Left ventricle myocardium inferior (tissue), 1 donor: ENCODE measurements at regions not wholly inside any gene's neighbourhood (a gene's known extent, or its start where the extent isn't known, plus 50 kb on each side); places are given as distances from the start of the nearest gene placed in this dataset.

ENCODE experiments used
- DNase-seq: peaks from one replicate; pipeline ENCODE4 v3.0.0-alpha.2; 2020
- H3K27ac ChIP-seq: fragments of 200-600 bp; replicated peaks from 2 replicates; pipeline ENCODE4 v1.8.0; 2021
- H3K27me3 ChIP-seq: fragments of 200-600 bp; 2 replicates; pipeline ENCODE4 v1.8.0; 2021; ENCODE audit warnings: low read depth
- H3K36me3 ChIP-seq: fragments of 200-600 bp; 2 replicates; pipeline ENCODE4 v1.8.0; 2021
- H3K4me1 ChIP-seq: fragments of 200-600 bp; 2 replicates; pipeline ENCODE4 v1.8.0; 2021
- H3K4me3 ChIP-seq: fragments of 200-600 bp; 2 replicates; pipeline ENCODE4 v1.8.0; 2021; ENCODE audit warnings: mild to moderate bottlenecking, moderate library complexity
- H3K9me3 ChIP-seq: fragments of 200-600 bp; replicated peaks from 2 replicates; pipeline ENCODE4 v1.8.0; 2021
- CTCF ChIP-seq: fragments of 200-600 bp; IDR thresholded peaks from 2 replicates; pipeline ENCODE4 v1.8.0; 2021; ENCODE audit warnings: antibody characterized with exemption, mild to moderate bottlenecking, borderline replicate concordance
- intact Hi-C: fragments of 100-400 bp; cut with micrococcal nuclease; formaldehyde crosslinking; loops from one replicate; pipeline ENCODE4 v1.11.0; 2022
- donor health status: DM: no; HTN: yes; CAD: no; lungs with severe emphysema.

GRCh38 chr2:192467953-192468660 is 273.4 kb upstream of the TMEFF2 start:
- Histone ChIP-seq H3K27ac (no peak overlapping the region), H3K27me3 (no peaks in the 10 kb centered on the region), H3K36me3 (no peaks in the 10 kb centered on the region), H3K9me3 (no peaks in the 10 kb centered on the region), H3K4me3 (no peak overlapping the region), H3K4me1 (no peaks in the 10 kb centered on the region)
- DNase-seq = no peak
- no peak for TF ChIP-seq CTCF
- intact Hi-C loops = no loop called here

GRCh38 chr2:192465141-192465540 is 270.4 kb upstream of the TMEFF2 start:
- TF ChIP-seq CTCF = no peak
- no peak overlapping the region for H3K27ac ChIP-seq
- no peaks in the 10 kb centered on the region for H3K27me3 ChIP-seq
- H3K4me1 ChIP-seq = no peaks in the 10 kb centered on the region
- intact Hi-C loops = no loop called here
- DNase-seq = no peak
- no peak overlapping the region for H3K4me3 ChIP-seq
- no peaks in the 10 kb centered on the region for H3K36me3 ChIP-seq
- no peaks in the 10 kb centered on the region for H3K9me3 ChIP-seq

- Histone ChIP-seq H3K27me3 (no peaks in the 10 kb centered on the region), H3K27ac (no peak overlapping the region), H3K4me3 (no peak overlapping the region), H3K36me3 (no peaks in the 10 kb centered on the region), H3K9me3 (no peaks in the 10 kb centered on the region), H3K4me1 (no peaks in the 10 kb centered on the region)
- DNase-seq = no peak
- no peak for TF ChIP-seq CTCF
- intact Hi-C loops = no loop called here
Observed at GRCh38 chr2:192459422-192459821, 264.7 kb upstream of the TMEFF2 start.

- H3K4me1 ChIP-seq = no peaks in the 10 kb centered on the region
- TF ChIP-seq CTCF = no peak
- H3K4me3 ChIP-seq = no peak overlapping the region
- no peaks in the 10 kb centered on the region for H3K9me3 ChIP-seq
- intact Hi-C loops = no loop called here
- no peaks in the 10 kb centered on the region for H3K36me3 ChIP-seq
- H3K27me3 ChIP-seq = no peaks in the 10 kb centered on the region
- H3K27ac ChIP-seq = no peak overlapping the region
- no peak for DNase-seq
Observed at GRCh38 chr2:192448881-192449280, 254.1 kb upstream of the TMEFF2 start.

GRCh38 chr2:192444286-192444838 is 249.6 kb upstream of the TMEFF2 start:
- TF ChIP-seq CTCF = no peak
- Histone ChIP-seq H3K36me3 (no peaks in the 10 kb centered on the region), H3K4me1 (no peaks in the 10 kb centered on the region), H3K4me3 (no peak overlapping the region), H3K9me3 (no peaks in the 10 kb centered on the region), H3K27me3 (no peaks in the 10 kb centered on the region), H3K27ac (no peak overlapping the region)
- no peak for DNase-seq
- intact Hi-C loops = no loop called here
